ENCODE measurements at regions not wholly inside any gene's neighbourhood (a gene's known extent, or its start where the extent isn't known, plus 50 kb on each side); places are given as distances from the start of the nearest gene placed in this dataset.

GRCh38 chr2:129469871-129470270 lies 509.6 kb upstream of the RAB6C start:
- H3K4me1 ChIP-seq, result no peaks in the 10 kb centered on the region
- no peaks in the 10 kb centered on the region for H3K9me3 ChIP-seq
- H3K27ac ChIP-seq, result no peak overlapping the region
- 68% methylated on average over 5 of the region's 5 CpGs for WGBS (ENCODE audit: insufficient coverage, low coverage, low lambda C conversion rate, missing lambda C conversion rate)
- no peak for TF ChIP-seq POLR2A (IDR thresholded peaks at IDR 0.05)
- no peak for TF ChIP-seq CTCF (IDR thresholded peaks at IDR 0.05)
- H3K36me3 ChIP-seq, result no peaks in the 10 kb centered on the region
- no peak overlapping the region for H3K4me3 ChIP-seq
- ATAC-seq (no peak), DNase-seq (no peak)
- H3K27me3 ChIP-seq, result no peaks in the 10 kb centered on the region
- intact Hi-C loops (cut with DNase I), result no loop called here

DNA sequence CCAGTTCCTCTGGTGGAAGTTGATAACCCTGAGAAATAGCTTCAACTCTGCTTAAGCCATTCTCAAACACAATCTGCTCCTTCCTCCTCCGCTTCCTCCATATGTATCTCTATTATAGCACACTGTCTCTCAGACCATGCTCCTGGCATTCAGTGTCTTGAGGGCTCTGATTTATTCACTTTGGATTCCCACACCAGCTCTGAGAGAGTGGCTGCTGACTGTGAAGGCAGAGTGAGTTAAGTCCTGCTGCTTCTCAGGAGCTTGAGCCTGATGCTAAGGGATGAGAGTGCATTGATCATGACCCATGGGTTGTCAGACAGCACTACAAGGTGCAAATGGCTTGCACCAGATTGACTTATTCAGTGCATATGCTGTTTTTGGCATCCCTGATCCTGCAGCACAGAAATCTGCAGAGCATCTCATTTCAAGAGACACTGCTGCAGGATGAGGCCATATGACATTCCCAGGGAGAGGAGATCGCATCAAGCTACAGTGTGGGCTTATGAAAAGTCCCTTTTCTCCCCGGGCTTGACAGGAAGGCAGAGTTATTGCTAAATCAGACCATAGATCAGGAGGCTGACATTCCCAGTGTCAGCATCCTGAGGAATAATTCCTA lies 500.5 kb upstream of the RAB6C start:
- TF ChIP-seq CTCF (IDR thresholded peaks at IDR 0.05) (no peak), POLR2A (IDR thresholded peaks at IDR 0.05) (no peak)
- H3K4me1 ChIP-seq, result no peaks in the 10 kb centered on the region
- no peaks in the 10 kb centered on the region for H3K27me3 ChIP-seq
- ATAC-seq, result no peak
- intact Hi-C loops (cut with DNase I), result no loop called here
- H3K27ac ChIP-seq, result no peak overlapping the region
- H3K4me3 ChIP-seq, result no peak overlapping the region
- 48% methylated on average over 3 of the region's 3 CpGs for WGBS (ENCODE audit: insufficient coverage, low coverage, low lambda C conversion rate, missing lambda C conversion rate)
- no peaks in the 10 kb centered on the region for H3K36me3 ChIP-seq
- no peaks in the 10 kb centered on the region for H3K9me3 ChIP-seq
- no peak for DNase-seq

DNA sequence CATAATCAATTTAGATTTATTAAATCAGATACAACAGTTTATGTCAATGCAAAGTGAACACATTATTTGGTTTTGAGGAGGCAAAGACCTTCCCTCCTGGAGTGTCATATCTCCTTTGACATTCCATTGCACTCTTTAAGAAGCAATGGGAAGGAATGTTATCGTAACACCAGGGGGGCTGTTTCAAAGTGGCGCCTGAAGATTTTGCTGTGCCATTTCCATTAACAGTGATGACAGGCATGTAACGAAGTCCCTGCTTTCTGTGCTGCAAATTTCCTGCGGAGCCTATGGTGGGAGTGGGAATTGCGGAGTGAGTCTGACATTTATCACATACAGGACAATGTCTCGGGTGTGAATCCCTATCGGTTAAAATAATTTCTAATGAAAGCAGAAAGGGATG lies 499.6 kb upstream of the RAB6C start:
- TF ChIP-seq CTCF (IDR thresholded peaks at IDR 0.05) (no peak), POLR2A (IDR thresholded peaks at IDR 0.05) (no peak)
- no peaks in the 10 kb centered on the region for H3K27me3 ChIP-seq
- ATAC-seq (no peak), DNase-seq (no peak)
- H3K4me1 ChIP-seq, result no peaks in the 10 kb centered on the region
- H3K36me3 ChIP-seq, result no peaks in the 10 kb centered on the region
- H3K9me3 ChIP-seq, result no peaks in the 10 kb centered on the region
- no peak overlapping the region for H3K27ac ChIP-seq
- WGBS (ENCODE audit: insufficient coverage, low coverage, low lambda C conversion rate, missing lambda C conversion rate), result 40% methylated on average over 7 of the region's 7 CpGs
- no peak overlapping the region for H3K4me3 ChIP-seq
- intact Hi-C loops (cut with DNase I), result no loop called here

- H3K9me3 ChIP-seq, result no peaks in the 10 kb centered on the region
- DNase-seq (no peak), ATAC-seq (no peak)
- whole genome bisulfite sequencing (ENCODE audit: insufficient coverage, low coverage, low lambda C conversion rate, missing lambda C conversion rate), result 41% methylated on average over 2 of the region's 3 CpGs
- H3K36me3 ChIP-seq, result no peaks in the 10 kb centered on the region
- H3K27me3 ChIP-seq, result no peaks in the 10 kb centered on the region
- intact Hi-C loops (cut with DNase I), result no loop called here
- TF ChIP-seq POLR2A (IDR thresholded peaks at IDR 0.05) (no peak), CTCF (IDR thresholded peaks at IDR 0.05) (no peak)
- H3K27ac ChIP-seq, result no peak overlapping the region
- no peak overlapping the region for H3K4me3 ChIP-seq
- H3K4me1 ChIP-seq, result no peaks in the 10 kb centered on the region
Measured at GRCh38 chr2:129480790-129481189, 498.7 kb upstream of the RAB6C start.

Measured in right lobe of liver (tissue), 6 donors.